ENCODE measurements at regions not wholly inside any gene's neighbourhood (a gene's known extent, or its start where the extent isn't known, plus 50 kb on each side); places are given as distances from the start of the nearest gene placed in this dataset.

DNA sequence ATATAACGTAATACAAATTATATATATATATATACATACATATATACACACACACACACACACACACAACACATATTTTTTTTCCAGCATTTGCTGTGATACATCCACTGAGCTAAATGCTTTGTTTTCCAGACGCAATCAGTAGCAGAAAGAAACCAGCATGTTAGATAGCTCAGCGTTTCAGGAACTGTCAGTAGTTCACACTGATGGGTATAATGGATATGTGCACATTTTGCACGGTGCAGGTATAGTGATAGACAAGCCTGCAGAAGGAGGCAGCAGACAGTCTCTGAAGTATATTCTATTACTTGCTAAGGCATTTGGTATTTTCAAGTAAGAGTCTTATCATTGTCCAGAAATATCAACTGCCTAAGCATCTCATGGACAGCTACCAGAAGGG lies 741.6 kb upstream of the HS3ST1 start:
- no peak overlapping the region for H3K4me2 ChIP-seq (ENCODE audit: low read length)
- TF ChIP-seq CTCF (IDR thresholded peaks at IDR 0.05) = no peak
- no peak overlapping the region for H3K4me3 ChIP-seq (ENCODE audit: low read depth, low read length)
- no peak overlapping the region for H3K27ac ChIP-seq
- H3K36me3 ChIP-seq (ENCODE audit: control insufficient read depth, insufficient read depth, low read length) = no peaks in the 10 kb centered on the region
- no peak overlapping the region for H2AFZ ChIP-seq
- no peaks in the 10 kb centered on the region for H3K4me1 ChIP-seq
- no peak overlapping the region for H3K9ac ChIP-seq
- H3K9me3 ChIP-seq (ENCODE audit: control insufficient read depth, low read length) = no peaks in the 10 kb centered on the region
- no peaks in the 10 kb centered on the region for H3K79me2 ChIP-seq
- no peaks in the 10 kb centered on the region for H3K27me3 ChIP-seq (ENCODE audit: control insufficient read depth, insufficient read depth, low read length)

DNA sequence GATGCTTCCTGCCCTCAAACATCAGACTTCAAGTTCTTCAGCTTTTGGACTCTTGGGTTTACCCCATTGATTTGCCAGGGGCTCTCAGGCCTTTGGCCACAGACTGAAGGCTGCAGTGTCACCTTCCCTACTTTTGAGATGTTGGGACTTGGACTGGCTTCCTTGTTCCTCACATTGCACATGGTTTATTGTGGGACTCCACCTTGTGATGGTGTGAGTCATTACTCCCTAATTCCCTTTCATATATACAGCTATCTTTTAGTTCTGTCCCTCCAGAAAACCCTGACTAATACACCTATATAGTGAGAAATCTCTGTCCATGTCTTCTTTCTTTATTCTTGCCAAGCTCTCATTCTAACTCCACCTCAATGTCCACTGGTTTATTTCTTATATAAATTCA lies 736.9 kb upstream of the HS3ST1 start:
- Histone ChIP-seq H3K9me3 (ENCODE audit: control insufficient read depth, low read length) (no peaks in the 10 kb centered on the region), H3K79me2 (no peaks in the 10 kb centered on the region), H3K36me3 (ENCODE audit: control insufficient read depth, insufficient read depth, low read length) (no peaks in the 10 kb centered on the region), H3K27me3 (ENCODE audit: control insufficient read depth, insufficient read depth, low read length) (no peaks in the 10 kb centered on the region), H3K9ac (no peak overlapping the region), H3K4me1 (no peaks in the 10 kb centered on the region), H3K27ac (no peak overlapping the region), H3K4me2 (ENCODE audit: low read length) (no peak overlapping the region), H2AFZ (no peak overlapping the region), H3K4me3 (ENCODE audit: low read depth, low read length) (no peak overlapping the region)
- no peak for TF ChIP-seq CTCF (IDR thresholded peaks at IDR 0.05)

- Histone ChIP-seq H3K9me3 (ENCODE audit: control insufficient read depth, low read length) (no peaks in the 10 kb centered on the region), H3K27ac (no peak overlapping the region), H3K4me2 (ENCODE audit: low read length) (no peak overlapping the region), H3K36me3 (ENCODE audit: control insufficient read depth, insufficient read depth, low read length) (no peaks in the 10 kb centered on the region), H2AFZ (no peak overlapping the region), H3K9ac (no peak overlapping the region), H3K79me2 (no peaks in the 10 kb centered on the region), H3K4me3 (ENCODE audit: low read depth, low read length) (no peak overlapping the region), H3K4me1 (no peaks in the 10 kb centered on the region), H3K27me3 (ENCODE audit: control insufficient read depth, insufficient read depth, low read length) (no peaks in the 10 kb centered on the region)
- no peak for TF ChIP-seq CTCF (IDR thresholded peaks at IDR 0.05)
Observed at GRCh38 chr4:12146339-12146738, 717.6 kb upstream of the HS3ST1 start.

DNA sequence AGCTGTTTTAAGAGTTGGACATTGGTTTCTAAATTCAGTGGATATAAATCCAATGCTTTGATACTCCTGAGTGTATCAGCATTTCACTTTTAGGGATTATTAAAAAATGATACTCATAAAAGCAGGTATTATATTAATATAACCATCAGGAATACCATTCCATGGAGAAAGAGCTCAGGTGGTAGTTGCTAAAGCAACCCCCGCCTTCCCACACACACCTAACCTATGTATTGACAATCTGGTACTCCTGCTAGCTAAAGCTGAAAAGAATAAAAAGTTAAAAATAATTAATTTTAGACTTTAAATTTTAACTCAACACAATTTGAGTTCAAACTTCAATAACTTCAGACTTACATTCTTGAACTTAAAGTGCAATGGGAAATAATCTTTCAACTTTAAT lies 717.1 kb upstream of the HS3ST1 start:
- H3K9ac ChIP-seq = no peak overlapping the region

More for the DNA sequence above, 717.1 kb upstream of the HS3ST1 start:
- H2AFZ ChIP-seq = no peak overlapping the region
- H3K36me3 ChIP-seq (ENCODE audit: control insufficient read depth, insufficient read depth, low read length) = no peaks in the 10 kb centered on the region
- H3K27me3 ChIP-seq (ENCODE audit: control insufficient read depth, insufficient read depth, low read length) = no peaks in the 10 kb centered on the region
- H3K79me2 ChIP-seq = no peaks in the 10 kb centered on the region
- no peak overlapping the region for H3K4me2 ChIP-seq (ENCODE audit: low read length)
- no peak overlapping the region for H3K4me3 ChIP-seq (ENCODE audit: low read depth, low read length)
- H3K9me3 ChIP-seq (ENCODE audit: control insufficient read depth, low read length) = no peaks in the 10 kb centered on the region
- H3K4me1 ChIP-seq = no peaks in the 10 kb centered on the region
- no peak overlapping the region for H3K27ac ChIP-seq
- TF ChIP-seq CTCF (IDR thresholded peaks at IDR 0.05) = no peak
